ENCODE measurements at regions not wholly inside any gene's neighbourhood (a gene's known extent, or its start where the extent isn't known, plus 50 kb on each side); places are given as distances from the start of the nearest gene placed in this dataset.

GRCh38 chr20:17882065-17882833 is 86.3 kb downstream of the SNX5 start:
- Histone ChIP-seq H3K4me2 (ENCODE audit: low read length) (no peak overlapping the region), H3K9me3 (ENCODE audit: low read length) (no peaks in the 10 kb centered on the region), H3K4me3 (ENCODE audit: low read length) (no peak overlapping the region), H3K27ac (ENCODE audit: low read length) (no peak overlapping the region), H3F3A (ENCODE audit: insufficient read depth, low read length, poor library complexity, severe bottlenecking) (no peaks in the 10 kb centered on the region), H3K36me3 (ENCODE audit: insufficient read depth, low read length) (no peaks in the 10 kb centered on the region), H2AFZ (ENCODE audit: low read depth, low read length) (no peak overlapping the region), H3K9ac (ENCODE audit: low read length) (no peak overlapping the region), H3K9me2 (ENCODE audit: insufficient read depth, low read length) (no peaks in the 10 kb centered on the region), H4K20me1 (ENCODE audit: insufficient read depth) (no peaks in the 10 kb centered on the region), H3K79me2 (replicated peaks; ENCODE audit: insufficient read depth, low read length) (no peaks in the 10 kb centered on the region), H3K27me3 (ENCODE audit: insufficient read depth, low read depth, low read length) (no peaks in the 10 kb centered on the region)
- TF ChIP-seq RAD21 (conservative IDR thresholded peaks at IDR 0.05) = no peak
- no peak for TF ChIP-seq SMC3 (conservative IDR thresholded peaks at IDR 0.05; ENCODE audit: poor library complexity)
- no peak for TF ChIP-seq POLR2AphosphoS5 (IDR thresholded peaks at IDR 0.05)
- no peak for TF ChIP-seq REST (IDR thresholded peaks at IDR 0.05; ENCODE audit: borderline replicate concordance)

GRCh38 chr20:17881741-17882064 is 86.9 kb downstream of the SNX5 start:
- no peaks in the 10 kb centered on the region for H3K27me3 ChIP-seq (ENCODE audit: insufficient read depth, low read depth, low read length)
- H3K27ac ChIP-seq (ENCODE audit: low read length) = no peak overlapping the region
- no peak overlapping the region for H3K4me3 ChIP-seq (ENCODE audit: low read length)
- H3K36me3 ChIP-seq (ENCODE audit: insufficient read depth, low read length) = no peaks in the 10 kb centered on the region
- TF ChIP-seq RAD21 (conservative IDR thresholded peaks at IDR 0.05) (no peak), REST (IDR thresholded peaks at IDR 0.05; ENCODE audit: borderline replicate concordance) (no peak), EZH2 (IDR thresholded peaks at IDR 0.05; ENCODE audit: borderline replicate concordance, insufficient read depth, low read length, poor library complexity, severe bottlenecking) (no peak), POLR2AphosphoS5 (IDR thresholded peaks at IDR 0.05) (no peak), MXI1 (conservative IDR thresholded peaks at IDR 0.05; ENCODE audit: poor library complexity, severe bottlenecking) (no peak), EP300 (conservative IDR thresholded peaks at IDR 0.05; ENCODE audit: poor library complexity, severe bottlenecking) (no peak), TAF1 (IDR thresholded peaks at IDR 0.05; ENCODE audit: low read depth) (no peak), SMC3 (conservative IDR thresholded peaks at IDR 0.05; ENCODE audit: poor library complexity) (no peak), CTCF (IDR thresholded peaks at IDR 0.05; ENCODE audit: poor library complexity, severe bottlenecking) (no peak)
- no peaks in the 10 kb centered on the region for H3K79me2 ChIP-seq (replicated peaks; ENCODE audit: insufficient read depth, low read length)
- H3K4me2 ChIP-seq (ENCODE audit: low read length) = no peak overlapping the region
- no peak overlapping the region for H3K9ac ChIP-seq (ENCODE audit: low read length)
- H4K20me1 ChIP-seq (ENCODE audit: insufficient read depth) = no peaks in the 10 kb centered on the region
- no peaks in the 10 kb centered on the region for H3K9me2 ChIP-seq (ENCODE audit: insufficient read depth, low read length)
- H3F3A ChIP-seq (ENCODE audit: insufficient read depth, low read length, poor library complexity, severe bottlenecking) = no peaks in the 10 kb centered on the region
- H3K9me3 ChIP-seq (ENCODE audit: low read length) = no peaks in the 10 kb centered on the region
- H2AFZ ChIP-seq (ENCODE audit: low read depth, low read length) = no peak overlapping the region

Measured in neural cell (in vitro differentiated cells).